Trophoblast cell (in vitro differentiated cells and primary cell): ENCODE measurements at regions not wholly inside any gene's neighbourhood (a gene's known extent, or its start where the extent isn't known, plus 50 kb on each side); places are given as distances from the start of the nearest gene placed in this dataset.

ENCODE experiments used
- DNase-seq, 2 donors: peaks; one replicate each; pipeline ENCODE4 v3.0.0-alpha.2; 2016
- H2AFZ ChIP-seq: 2 replicates; pipeline ENCODE4 v1.6.1; 2013; ENCODE audit warnings: low read length, moderate library complexity, mild to moderate bottlenecking; ENCODE audit not compliant: insufficient read depth, poor library complexity
- H2AK5ac ChIP-seq: 2 replicates; pipeline ENCODE4 v1.6.1; 2013; ENCODE audit warnings: mild to moderate bottlenecking, low read length
- H2BK120ac ChIP-seq: 2 replicates; pipeline ENCODE4 v1.6.1; 2013; ENCODE audit warnings: low read length, mild to moderate bottlenecking, moderate library complexity; ENCODE audit not compliant: insufficient read depth, poor library complexity
- H2BK12ac ChIP-seq: 2 replicates; pipeline ENCODE4 v1.6.1; 2013; ENCODE audit warnings: mild to moderate bottlenecking, low read length, moderate library complexity
- H2BK5ac ChIP-seq: 2 replicates; pipeline ENCODE4 v1.6.1; 2013; ENCODE audit warnings: low read length, low read depth, moderate library complexity, mild to moderate bottlenecking; ENCODE audit not compliant: poor library complexity
- H3K14ac ChIP-seq: 2 replicates; pipeline ENCODE4 v1.6.1; 2013; ENCODE audit warnings: mild to moderate bottlenecking, low read length
- H3K18ac ChIP-seq: 2 replicates; pipeline ENCODE4 v1.6.1; 2013; ENCODE audit warnings: mild to moderate bottlenecking, low read length
- H3K23ac ChIP-seq: 2 replicates; pipeline ENCODE4 v1.6.1; 2013; ENCODE audit warnings: low read length
- H3K27ac ChIP-seq: 2 replicates; pipeline ENCODE4 v1.5.1; 2013; ENCODE audit warnings: low read depth, mild to moderate bottlenecking, inconsistent platforms, low read length, moderate library complexity
- H3K27me3 ChIP-seq: 2 replicates; pipeline ENCODE4 v1.6.1; 2013; ENCODE audit warnings: inconsistent platforms, mild to moderate bottlenecking, low read length, moderate library complexity; ENCODE audit not compliant: insufficient read depth
- H3K36me3 ChIP-seq, 2 experiments: 1 replicate in 1 of 2; 2 replicates in 1 of 2; pipeline ENCODE4 v1.6.1; 2013; ENCODE audit warnings: low read length in 2 of 2, mild to moderate bottlenecking in 2 of 2, moderate library complexity in 1 of 2; ENCODE audit not compliant: insufficient read depth in 2 of 2, control insufficient read depth in 1 of 2
- H3K4ac ChIP-seq: 2 replicates; pipeline ENCODE4 v1.6.1; 2013; ENCODE audit warnings: low read depth, mild to moderate bottlenecking, low read length, moderate library complexity
- H3K4me1 ChIP-seq, 2 experiments: 1 replicate in 1 of 2; 2 replicates in 1 of 2; pipeline ENCODE4 v1.6.1; 2013; ENCODE audit warnings: low read length in 2 of 2, mild to moderate bottlenecking in 2 of 2, moderate library complexity in 1 of 2; ENCODE audit not compliant: insufficient read depth in 2 of 2, control insufficient read depth in 1 of 2
- H3K4me2 ChIP-seq: 2 replicates; pipeline ENCODE4 v1.6.1; 2013; ENCODE audit warnings: inconsistent platforms, mild to moderate bottlenecking, low read length, moderate library complexity
- H3K4me3 ChIP-seq: 2 replicates; pipeline ENCODE4 v1.5.1; 2013; ENCODE audit warnings: mild to moderate bottlenecking, low read depth, low read length, inconsistent platforms
- H3K79me1 ChIP-seq: one replicate; pipeline ENCODE4 v1.6.1; 2013; ENCODE audit warnings: low read length
- H3K79me2 ChIP-seq: 2 replicates; pipeline ENCODE4 v1.6.1; 2013; ENCODE audit warnings: low read length, mild to moderate bottlenecking; ENCODE audit not compliant: control insufficient read depth, insufficient read depth, poor library complexity
- H3K9ac ChIP-seq: 2 replicates; pipeline ENCODE4 v1.6.1; 2013; ENCODE audit warnings: mild to moderate bottlenecking, low read length
- H3K9me3 ChIP-seq: 2 replicates; pipeline ENCODE4 v1.6.1; 2013; ENCODE audit warnings: low read depth, mild to moderate bottlenecking, control low read depth, inconsistent platforms, low read length; ENCODE audit not compliant: insufficient read depth
- H4K12ac ChIP-seq: 2 replicates; pipeline ENCODE4 v1.6.1; 2013; ENCODE audit warnings: low read depth, mild to moderate bottlenecking, low read length, moderate library complexity
- H4K8ac ChIP-seq: 2 replicates; pipeline ENCODE4 v1.6.1; 2013; ENCODE audit warnings: low read depth, mild to moderate bottlenecking, low read length, moderate library complexity
- H4K91ac ChIP-seq: one replicate; pipeline ENCODE4 v1.6.1; 2013; ENCODE audit warnings: low read depth, mild to moderate bottlenecking, low read length, moderate library complexity
- WGBS: extraction: QIAGEN DNeasy Blood & Tissue Kit; methylation state at CpG from one replicate; pipeline ENCODE4 v1.1.7; 2013; ENCODE audit warnings: missing lambda C conversion rate; ENCODE audit not compliant: insufficient read length, insufficient coverage; ENCODE audit errors: extremely low coverage; 5-methylcytosine and 5-hydroxymethylcytosine counted together

GRCh38 chr11:33620423-33621171 is 80.0 kb downstream of the C11orf91 start:
- no peak overlapping the region for H4K12ac ChIP-seq
- no peak overlapping the region for H2AK5ac ChIP-seq
- no peaks in the 10 kb centered on the region for H3K79me2 ChIP-seq
- H2BK5ac ChIP-seq: no peak overlapping the region
- DNase-seq: no peak
- H2BK12ac ChIP-seq: no peak overlapping the region
- H3K4me2 ChIP-seq: no peak overlapping the region
- no peak overlapping the region for H3K18ac ChIP-seq
- H3K14ac ChIP-seq: no peak overlapping the region
- H3K9me3 ChIP-seq: no peaks in the 10 kb centered on the region
- H3K4ac ChIP-seq: no peak overlapping the region
- H3K79me1 ChIP-seq: peaks cover 1% of the 10 kb centered on the region
- peak overlapping the region; percentile 29 for H3K27ac ChIP-seq
- no peak overlapping the region for H3K9ac ChIP-seq
- H3K36me3 ChIP-seq: no peaks in the 10 kb centered on the region
- no peak overlapping the region for H3K4me3 ChIP-seq
- no peak overlapping the region for H3K23ac ChIP-seq
- no peak overlapping the region for H2AFZ ChIP-seq
- H4K8ac ChIP-seq: no peak overlapping the region
- no peaks in the 10 kb centered on the region for H3K27me3 ChIP-seq
- no peak overlapping the region for H2BK120ac ChIP-seq
- no peak overlapping the region for H4K91ac ChIP-seq
- no CpG with 5 or more reads among the region's 6 CpGs for WGBS
- H3K4me1 ChIP-seq: no peaks in the 10 kb centered on the region

- no CpG with 5 or more reads among the region's 7 CpGs for WGBS
- no peak overlapping the region for H3K18ac ChIP-seq
- H3K9me3 ChIP-seq: no peaks in the 10 kb centered on the region
These were observed 81.7 kb downstream of the C11orf91 start for GRCh38 chr11:33618956-33619355.

DNA sequence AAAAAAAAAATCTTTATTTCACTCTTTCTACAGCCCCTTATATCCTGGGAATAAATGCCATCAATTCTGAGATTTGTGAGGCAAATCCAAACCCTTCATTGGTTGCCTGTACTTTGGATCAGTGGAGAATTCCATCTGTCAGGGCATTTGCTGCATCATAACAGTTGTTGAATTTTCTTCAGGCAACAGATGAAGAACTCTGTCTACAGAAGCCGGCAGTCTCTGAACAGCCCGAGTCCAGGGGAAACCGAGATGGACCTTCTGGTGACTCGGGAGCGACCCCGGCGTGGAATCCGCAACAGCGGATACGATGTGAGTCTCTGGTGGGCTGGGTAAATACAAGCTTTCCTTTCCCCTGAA is 82.3 kb downstream of the C11orf91 start:
- no peak for DNase-seq
- Histone ChIP-seq H3K27me3 (no peaks in the 10 kb centered on the region), H2BK120ac (no peak overlapping the region), H2AFZ (no peak overlapping the region), H3K4ac (no peak overlapping the region), H4K91ac (no peak overlapping the region), H3K23ac (no peak overlapping the region), H4K8ac (no peak overlapping the region), H3K4me1 (no peaks in the 10 kb centered on the region), H2AK5ac (no peak overlapping the region), H3K79me2 (no peaks in the 10 kb centered on the region), H4K12ac (no peak overlapping the region), H3K4me2 (no peak overlapping the region), H3K27ac (no peak overlapping the region), H3K18ac (no peak overlapping the region), H2BK5ac (no peak overlapping the region), H3K14ac (no peak overlapping the region), H2BK12ac (peak overlapping the region; percentile 81), H3K4me3 (no peak overlapping the region), H3K79me1 (peaks cover 1% of the 10 kb centered on the region), H3K36me3 (no peaks in the 10 kb centered on the region), H3K9me3 (no peaks in the 10 kb centered on the region), H3K9ac (no peak overlapping the region)
- no CpG with 5 or more reads among the region's 10 CpGs for WGBS

More at GRCh38 chr11:33618956-33619355, 81.7 kb downstream of the C11orf91 start:
- Histone ChIP-seq H3K4ac (no peak overlapping the region), H3K79me1 (peaks cover 1% of the 10 kb centered on the region), H3K79me2 (no peaks in the 10 kb centered on the region), H2BK120ac (peak overlapping the region; percentile 63), H3K9ac (no peak overlapping the region), H2BK12ac (peak overlapping the region; percentile 75), H2AK5ac (no peak overlapping the region), H4K12ac (no peak overlapping the region), H3K23ac (no peak overlapping the region), H2AFZ (no peak overlapping the region), H4K8ac (no peak overlapping the region), H3K27me3 (no peaks in the 10 kb centered on the region), H2BK5ac (no peak overlapping the region), H3K36me3 (no peaks in the 10 kb centered on the region), H4K91ac (no peak overlapping the region), H3K14ac (no peak overlapping the region), H3K4me2 (no peak overlapping the region), H3K4me1 (no peaks in the 10 kb centered on the region), H3K27ac (no peak overlapping the region), H3K4me3 (no peak overlapping the region)
- DNase-seq: peak in 1 of 2 donors; percentile 50

GRCh38 chr11:33617672-33618350 is 82.8 kb downstream of the C11orf91 start:
- Histone ChIP-seq H4K91ac (no peak overlapping the region), H4K8ac (no peak overlapping the region), H4K12ac (no peak overlapping the region), H2AK5ac (no peak overlapping the region), H2BK5ac (no peak overlapping the region), H2AFZ (no peak overlapping the region), H3K14ac (no peak overlapping the region), H2BK12ac (no peak overlapping the region), H3K27me3 (no peaks in the 10 kb centered on the region), H3K27ac (no peak overlapping the region), H3K9me3 (no peaks in the 10 kb centered on the region), H3K9ac (no peak overlapping the region), H2BK120ac (no peak overlapping the region), H3K23ac (no peak overlapping the region), H3K4ac (no peak overlapping the region), H3K4me3 (no peak overlapping the region), H3K36me3 (no peaks in the 10 kb centered on the region), H3K79me1 (peaks cover 1% of the 10 kb centered on the region), H3K18ac (no peak overlapping the region), H3K4me1 (no peaks in the 10 kb centered on the region), H3K4me2 (no peak overlapping the region), H3K79me2 (no peaks in the 10 kb centered on the region)
- no peak for DNase-seq
- WGBS: 100% methylated on average over 3 of the region's 8 CpGs
